ENCODE measurements at regions not wholly inside any gene's neighbourhood (a gene's known extent, or its start where the extent isn't known, plus 50 kb on each side); places are given as distances from the start of the nearest gene placed in this dataset.
"Not testable (repeated sequence)": the region's sequence is repeated elsewhere in the genome, so short reads cannot be mapped to it uniquely, and the experiment has no call there.

GRCh38 chr12:115365765-115366164 is 681.8 kb upstream of the TBX3 start:
- TF ChIP-seq POLR2A (IDR thresholded peaks at IDR 0.05); CTCF (IDR thresholded peaks at IDR 0.05); POLR2AphosphoS5 (IDR thresholded peaks at IDR 0.05); EP300 (IDR thresholded peaks at IDR 0.05; ENCODE audit: low read depth): not testable (repeated sequence)
